ENCODE measurements at regions not wholly inside any gene's neighbourhood (a gene's known extent, or its start where the extent isn't known, plus 50 kb on each side); places are given as distances from the start of the nearest gene placed in this dataset.

DNA sequence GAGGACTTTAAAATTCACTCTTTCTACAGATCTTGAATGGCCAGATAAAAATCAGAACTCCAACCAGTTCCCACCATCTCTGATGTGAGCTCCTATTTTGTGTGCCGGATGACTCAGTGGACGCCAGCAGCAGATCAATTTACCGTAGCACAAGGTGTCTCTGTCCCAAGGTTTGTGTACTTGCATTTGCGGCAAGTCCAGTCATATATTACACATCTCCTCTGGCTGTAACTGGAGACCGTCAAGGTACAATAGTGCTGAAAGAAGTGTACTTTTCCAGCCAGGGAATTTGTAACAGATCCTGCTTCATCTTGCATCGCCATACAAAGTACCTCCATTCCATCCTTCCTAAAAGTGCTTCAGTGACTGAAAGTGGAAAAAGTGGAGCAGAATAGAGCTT, 108.2 kb upstream of the SORBS2 start:
- no peaks in the 10 kb centered on the region for H3K4me1 ChIP-seq (ENCODE audit: insufficient read depth, low read length, poor library complexity, severe bottlenecking)
- H3K27me3 ChIP-seq (replicated peaks; ENCODE audit: insufficient read depth, low read depth, low read length, poor library complexity) = peaks cover 30% of the 10 kb centered on the region
- no peak overlapping the region for H3K4me3 ChIP-seq (ENCODE audit: low read depth, low read length, poor library complexity, severe bottlenecking)
- ChIA-PET CTCF (no interaction called here), POLR2A (ENCODE audit: low non-redundant PET) (no interaction called here)
- H3K36me3 ChIP-seq (ENCODE audit: insufficient read depth, low read length, poor library complexity, severe bottlenecking) = no peaks in the 10 kb centered on the region
- intact Hi-C loops (cut with micrococcal nuclease; ENCODE audit: unreplicated experiment) = no loop called here
- no peak for DNase-seq (ENCODE audit: low spot score)
- TF ChIP-seq, protein P1, sequence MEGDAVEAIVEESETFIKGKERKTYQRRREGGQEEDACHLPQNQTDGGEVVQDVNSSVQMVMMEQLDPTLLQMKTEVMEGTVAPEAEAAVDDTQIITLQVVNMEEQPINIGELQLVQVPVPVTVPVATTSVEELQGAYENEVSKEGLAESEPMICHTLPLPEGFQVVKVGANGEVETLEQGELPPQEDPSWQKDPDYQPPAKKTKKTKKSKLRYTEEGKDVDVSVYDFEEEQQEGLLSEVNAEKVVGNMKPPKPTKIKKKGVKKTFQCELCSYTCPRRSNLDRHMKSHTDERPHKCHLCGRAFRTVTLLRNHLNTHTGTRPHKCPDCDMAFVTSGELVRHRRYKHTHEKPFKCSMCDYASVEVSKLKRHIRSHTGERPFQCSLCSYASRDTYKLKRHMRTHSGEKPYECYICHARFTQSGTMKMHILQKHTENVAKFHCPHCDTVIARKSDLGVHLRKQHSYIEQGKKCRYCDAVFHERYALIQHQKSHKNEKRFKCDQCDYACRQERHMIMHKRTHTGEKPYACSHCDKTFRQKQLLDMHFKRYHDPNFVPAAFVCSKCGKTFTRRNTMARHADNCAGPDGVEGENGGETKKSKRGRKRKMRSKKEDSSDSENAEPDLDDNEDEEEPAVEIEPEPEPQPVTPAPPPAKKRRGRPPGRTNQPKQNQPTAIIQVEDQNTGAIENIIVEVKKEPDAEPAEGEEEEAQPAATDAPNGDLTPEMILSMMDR (conservative IDR thresholded peaks at IDR 0.05; ENCODE audit: low read depth, low read length) = no peak
- TF ChIP-seq EZH2 (IDR thresholded peaks at IDR 0.05; ENCODE audit: borderline replicate concordance, low read depth, low read length, poor library complexity, severe bottlenecking) = no peak
- no TSS peak for BruUV-seq (replicated peaks)
- no peak overlapping the region for H3K27ac ChIP-seq (ENCODE audit: low read depth, low read length, poor library complexity, severe bottlenecking)
- no peaks in the 10 kb centered on the region for H3K9me3 ChIP-seq (ENCODE audit: low read depth, low read length, poor library complexity, severe bottlenecking)

DNA sequence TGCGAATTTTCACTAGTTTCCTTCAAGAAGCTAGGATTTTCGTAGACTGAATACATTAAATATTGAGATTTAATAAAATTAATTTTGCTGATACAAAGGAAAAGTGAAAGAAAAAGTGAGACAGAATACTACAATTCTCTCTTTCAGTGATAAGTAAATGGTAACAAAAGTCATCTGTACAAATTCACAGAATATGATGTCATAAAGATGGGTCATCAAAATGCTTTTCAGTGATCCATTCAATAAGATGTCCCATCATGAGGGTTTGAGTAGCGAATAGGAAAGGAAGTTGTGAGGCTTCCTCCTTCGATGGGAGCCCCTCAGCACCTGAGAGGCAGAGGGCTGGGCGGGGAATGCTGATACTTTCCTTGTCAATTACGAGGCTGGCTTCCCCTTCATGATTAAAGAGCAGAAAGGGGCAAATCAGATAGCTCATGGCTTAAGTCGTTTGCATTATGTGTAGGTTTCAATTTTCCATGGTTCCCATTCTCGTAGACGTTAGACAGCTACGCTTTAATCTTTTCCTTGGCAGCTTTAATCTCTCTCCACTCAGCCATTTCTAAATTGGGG, 108.8 kb upstream of the SORBS2 start:
- H3K4me3 ChIP-seq (ENCODE audit: low read depth, low read length, poor library complexity, severe bottlenecking) = no peak overlapping the region
- ChIA-PET POLR2A (ENCODE audit: low non-redundant PET) (no interaction called here), CTCF (no interaction called here)
- peaks cover 30% of the 10 kb centered on the region for H3K27me3 ChIP-seq (replicated peaks; ENCODE audit: insufficient read depth, low read depth, low read length, poor library complexity)
- H3K9me3 ChIP-seq (ENCODE audit: low read depth, low read length, poor library complexity, severe bottlenecking) = no peaks in the 10 kb centered on the region
- no TSS peak for BruUV-seq (replicated peaks)
- intact Hi-C loops (cut with micrococcal nuclease; ENCODE audit: unreplicated experiment) = no loop called here
- no peak overlapping the region for H3K27ac ChIP-seq (ENCODE audit: low read depth, low read length, poor library complexity, severe bottlenecking)
- H3K4me1 ChIP-seq (ENCODE audit: insufficient read depth, low read length, poor library complexity, severe bottlenecking) = no peaks in the 10 kb centered on the region
- H3K36me3 ChIP-seq (ENCODE audit: insufficient read depth, low read length, poor library complexity, severe bottlenecking) = no peaks in the 10 kb centered on the region
- no peak for DNase-seq (ENCODE audit: low spot score)
- no peak for TF ChIP-seq EZH2 (IDR thresholded peaks at IDR 0.05; ENCODE audit: borderline replicate concordance, low read depth, low read length, poor library complexity, severe bottlenecking)
- TF ChIP-seq, protein P1 (conservative IDR thresholded peaks at IDR 0.05; ENCODE audit: low read depth, low read length) = no peak

DNA sequence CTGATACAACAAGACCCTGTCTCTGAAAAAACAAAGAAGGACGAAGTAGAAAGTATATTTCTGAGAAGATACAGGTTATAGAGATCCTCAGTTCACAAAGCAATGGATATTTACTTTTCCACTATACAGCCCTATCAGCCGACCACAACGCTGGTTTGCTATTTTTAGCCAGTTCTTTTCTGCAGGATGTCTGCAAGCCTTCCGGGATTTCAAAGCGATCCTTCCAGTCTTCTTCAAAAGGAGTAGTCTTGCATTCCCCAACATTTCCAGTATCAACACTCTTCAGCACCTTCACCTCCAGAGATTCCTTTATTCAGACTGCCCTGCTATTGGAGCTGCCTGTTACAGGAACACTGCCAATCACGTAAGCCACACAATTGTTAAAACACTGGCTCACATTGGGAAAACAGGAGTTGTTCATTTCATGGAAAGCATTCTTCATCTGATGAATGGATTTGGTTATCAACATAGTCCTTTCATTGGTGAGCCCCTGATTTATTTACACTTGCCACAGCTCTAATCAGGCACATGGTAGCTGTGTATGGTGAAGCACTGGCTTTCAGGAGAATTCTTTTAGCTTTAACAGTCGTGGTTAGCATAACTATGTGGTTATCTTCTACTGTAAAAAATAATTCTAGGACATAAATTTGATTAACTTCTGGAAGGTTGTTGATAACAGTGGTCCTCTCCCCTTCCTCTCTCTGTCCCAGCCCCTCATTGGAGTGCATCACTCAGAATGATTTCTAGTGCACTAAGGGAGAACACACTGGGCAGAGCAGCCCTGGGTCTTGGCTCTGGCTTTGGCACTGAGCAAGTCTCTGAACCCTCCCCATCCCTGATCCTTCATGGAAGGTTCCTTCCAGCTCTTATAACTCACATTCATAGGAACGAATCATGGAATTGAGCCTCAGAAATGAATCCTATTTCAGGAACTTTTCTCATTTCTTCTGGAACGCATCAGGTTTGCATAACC, 109.9 kb upstream of the SORBS2 start:
- BruUV-seq (replicated peaks) = no TSS peak
- Histone ChIP-seq H3K9me3 (ENCODE audit: low read depth, low read length, poor library complexity, severe bottlenecking) (no peaks in the 10 kb centered on the region), H3K36me3 (ENCODE audit: insufficient read depth, low read length, poor library complexity, severe bottlenecking) (no peaks in the 10 kb centered on the region), H3K27me3 (replicated peaks; ENCODE audit: insufficient read depth, low read depth, low read length, poor library complexity) (peaks cover 30% of the 10 kb centered on the region), H3K27ac (ENCODE audit: low read depth, low read length, poor library complexity, severe bottlenecking) (no peak overlapping the region), H3K4me1 (ENCODE audit: insufficient read depth, low read length, poor library complexity, severe bottlenecking) (no peaks in the 10 kb centered on the region), H3K4me3 (ENCODE audit: low read depth, low read length, poor library complexity, severe bottlenecking) (no peak overlapping the region)
- DNase-seq (ENCODE audit: low spot score) = no peak
- CTCF ChIA-PET = no interaction called here
- intact Hi-C loops (cut with micrococcal nuclease; ENCODE audit: unreplicated experiment) = no loop called here
- POLR2A ChIA-PET (ENCODE audit: low non-redundant PET) = interaction anchor here (0.6 kb wide), 1 partner anchor 481 kb away, joined by 4 read pairs; no protein-coding TSS in a partner anchor
- no peak for TF ChIP-seq EZH2 (IDR thresholded peaks at IDR 0.05; ENCODE audit: borderline replicate concordance, low read depth, low read length, poor library complexity, severe bottlenecking)
- TF ChIP-seq, protein P1 (conservative IDR thresholded peaks at IDR 0.05; ENCODE audit: low read depth, low read length) = no peak

Measured in A673 (cell line).